Naive B cell (primary cell): ENCODE measurements at regions not wholly inside any gene's neighbourhood (a gene's known extent, or its start where the extent isn't known, plus 50 kb on each side); places are given as distances from the start of the nearest gene placed in this dataset.
"Not testable (repeated sequence)": the region's sequence is repeated elsewhere in the genome, so short reads cannot be mapped to it uniquely, and the experiment has no call there.

Source experiments
- ATAC-seq, 2 donors: fragments of 150-1000 bp; cut with Tn5 transposase; 2 replicates each; pipeline ENCODE4 v1.10.0; 2021; ENCODE audit warnings: low read depth in 2 of 2, mild to moderate bottlenecking in 2 of 2, moderate library complexity in 2 of 2
- DNase-seq: peaks from one replicate; pipeline ENCODE4 v3.0.0; 2022
- H3K27ac Mint-ChIP-seq, 6 donors: one replicate each; pipeline ENCODE4 v1.8.0; 2020 to 2022; ENCODE audit warnings: mild to moderate bottlenecking in 6 of 6, mixed read lengths in 6 of 6, moderate library complexity in 5 of 6, inconsistent platforms in 2 of 6
- H3K27me3 Mint-ChIP-seq, 3 donors: one replicate each; pipeline ENCODE4 v1.8.0; 2021 to 2022; ENCODE audit warnings: mixed read lengths in 3 of 3, mild to moderate bottlenecking in 1 of 3
- H3K36me3 Mint-ChIP-seq, 2 donors: one replicate each; pipeline ENCODE4 v1.8.0; 2020 to 2022; ENCODE audit warnings: mixed read lengths in 2 of 2, inconsistent platforms in 1 of 2, mild to moderate bottlenecking in 1 of 2
- H3K4me1 Mint-ChIP-seq, 3 donors: one replicate each; pipeline ENCODE4 v1.8.0; 2020 to 2022; ENCODE audit warnings: mixed read lengths in 3 of 3, inconsistent platforms in 1 of 3, mild to moderate bottlenecking in 1 of 3, moderate library complexity in 1 of 3
- H3K4me3 Mint-ChIP-seq, 8 donors: one replicate each; pipeline ENCODE4 v1.8.0; 2020 to 2022; ENCODE audit warnings: mild to moderate bottlenecking in 8 of 8, mixed read lengths in 8 of 8, moderate library complexity in 8 of 8, inconsistent platforms in 2 of 8
- H3K9me3 Mint-ChIP-seq, 7 donors: one replicate each; pipeline ENCODE4 v1.8.0; 2020 to 2022; ENCODE audit warnings: mixed read lengths in 7 of 7, mild to moderate bottlenecking in 5 of 7, inconsistent platforms in 2 of 7, moderate library complexity in 1 of 7

- Mint-ChIP-seq H3K4me1 (no peaks in the 10 kb centered on the region), H3K4me3 (no peak overlapping the region), H3K36me3 (no peaks in the 10 kb centered on the region), H3K27ac (no peak overlapping the region), H3K27me3 (no peaks in the 10 kb centered on the region), H3K9me3 (peaks cover 0 to 18% (median 8%) of the 10 kb centered on the region in 7 donors)
- ATAC-seq = no peak
- no peak for DNase-seq
Measured at GRCh38 chr4:18441676-18442075, 420.1 kb upstream of the LCORL start.

GRCh38 chr4:18441203-18441590, 419.6 kb upstream of the LCORL start:
- H3K9me3 Mint-ChIP-seq = peaks cover 0 to 18% (median 8%) of the 10 kb centered on the region in 7 donors
- ATAC-seq = no peak
- H3K36me3 Mint-ChIP-seq = no peaks in the 10 kb centered on the region
- H3K27ac Mint-ChIP-seq = no peak overlapping the region
- H3K4me3 Mint-ChIP-seq = no peak overlapping the region
- H3K27me3 Mint-ChIP-seq = no peaks in the 10 kb centered on the region
- DNase-seq = no peak
- H3K4me1 Mint-ChIP-seq = no peaks in the 10 kb centered on the region

GRCh38 chr4:18440527-18441202, 419.1 kb upstream of the LCORL start:
- Mint-ChIP-seq H3K36me3 (no peaks in the 10 kb centered on the region), H3K9me3 (peaks cover 0 to 17% (median 8%) of the 10 kb centered on the region in 7 donors), H3K27me3 (no peaks in the 10 kb centered on the region), H3K4me1 (no peaks in the 10 kb centered on the region), H3K27ac (no peak overlapping the region), H3K4me3 (no peak overlapping the region)
- DNase-seq (no peak), ATAC-seq (no peak)

GRCh38 chr4:18439311-18439710, 417.8 kb upstream of the LCORL start:
- DNase-seq (no peak), ATAC-seq (no peak)
- Mint-ChIP-seq H3K4me1 (no peaks in the 10 kb centered on the region), H3K36me3 (no peaks in the 10 kb centered on the region), H3K9me3 (peaks cover 0 to 10% (median 4%) of the 10 kb centered on the region in 7 donors), H3K27ac (no peak overlapping the region), H3K4me3 (no peak overlapping the region), H3K27me3 (no peaks in the 10 kb centered on the region)

GRCh38 chr4:18435781-18436180, 414.2 kb upstream of the LCORL start:
- H3K9me3 Mint-ChIP-seq = peaks cover 0 to 6% (median 0%) of the 10 kb centered on the region in 7 donors
- no peak for ATAC-seq

GRCh38 chr4:18422685-18423084, 401.1 kb upstream of the LCORL start:
- no peaks in the 10 kb centered on the region for H3K36me3 Mint-ChIP-seq
- peaks cover 0 to 13% (median 2%) of the 10 kb centered on the region in 7 donors for H3K9me3 Mint-ChIP-seq
- H3K27ac Mint-ChIP-seq = no peak overlapping the region
- H3K27me3 Mint-ChIP-seq = no peaks in the 10 kb centered on the region
- ATAC-seq = no peak
- H3K4me3 Mint-ChIP-seq = no peak overlapping the region
- no peak for DNase-seq
- no peaks in the 10 kb centered on the region for H3K4me1 Mint-ChIP-seq

More at GRCh38 chr4:18435781-18436180, 414.2 kb upstream of the LCORL start:
- Mint-ChIP-seq H3K27ac (no peak overlapping the region), H3K4me3 (no peak overlapping the region), H3K4me1 (no peaks in the 10 kb centered on the region), H3K36me3 (no peaks in the 10 kb centered on the region), H3K27me3 (no peaks in the 10 kb centered on the region)
- no peak for DNase-seq

GRCh38 chr4:18421519-18421918, 400.0 kb upstream of the LCORL start:
- no peaks in the 10 kb centered on the region for H3K4me1 Mint-ChIP-seq
- DNase-seq (no peak), ATAC-seq (no peak)
- H3K27me3 Mint-ChIP-seq = no peaks in the 10 kb centered on the region
- H3K9me3 Mint-ChIP-seq = peaks cover 0 to 16% (median 5%) of the 10 kb centered on the region in 7 donors
- H3K27ac Mint-ChIP-seq = no peak overlapping the region
- H3K4me3 Mint-ChIP-seq = no peak overlapping the region
- no peaks in the 10 kb centered on the region for H3K36me3 Mint-ChIP-seq

GRCh38 chr4:18419780-18420179, 398.2 kb upstream of the LCORL start:
- ATAC-seq (no peak), DNase-seq (no peak)
- Mint-ChIP-seq H3K9me3 (peaks cover 0 to 11% (median 5%) of the 10 kb centered on the region in 7 donors), H3K27ac (no peak overlapping the region), H3K4me1 (no peaks in the 10 kb centered on the region), H3K27me3 (no peaks in the 10 kb centered on the region), H3K4me3 (no peak overlapping the region), H3K36me3 (no peaks in the 10 kb centered on the region)

GRCh38 chr4:18418195-18418898, 396.8 kb upstream of the LCORL start:
- not testable (repeated sequence) for H3K4me1 Mint-ChIP-seq, H3K9me3 Mint-ChIP-seq, H3K36me3 Mint-ChIP-seq, DNase-seq, H3K27me3 Mint-ChIP-seq, H3K4me3 Mint-ChIP-seq, ATAC-seq, H3K27ac Mint-ChIP-seq

GRCh38 chr4:18417651-18418050, 396.1 kb upstream of the LCORL start:
- H3K9me3 Mint-ChIP-seq, H3K27me3 Mint-ChIP-seq, ATAC-seq, H3K4me1 Mint-ChIP-seq, H3K4me3 Mint-ChIP-seq, H3K36me3 Mint-ChIP-seq, H3K27ac Mint-ChIP-seq, DNase-seq: not testable (repeated sequence)

- Mint-ChIP-seq H3K27me3 (peaks cover 0 to 4% (median 0%) of the 10 kb centered on the region in 3 donors), H3K4me1 (no peaks in the 10 kb centered on the region), H3K27ac (no peak overlapping the region), H3K36me3 (no peaks in the 10 kb centered on the region), H3K4me3 (no peak overlapping the region), H3K9me3 (peaks cover 0 to 2% (median 0%) of the 10 kb centered on the region in 7 donors)
- ATAC-seq = no peak
- no peak for DNase-seq
Measured at GRCh38 chr4:18406264-18406663, 384.7 kb upstream of the LCORL start.

GRCh38 chr4:18405054-18405453, 383.5 kb upstream of the LCORL start:
- no peak for ATAC-seq
- Mint-ChIP-seq H3K36me3 (no peaks in the 10 kb centered on the region), H3K27me3 (peaks cover 0 to 8% (median 0%) of the 10 kb centered on the region in 3 donors), H3K9me3 (peaks cover 0 to 2% (median 0%) of the 10 kb centered on the region in 7 donors), H3K4me3 (no peak overlapping the region), H3K4me1 (no peaks in the 10 kb centered on the region), H3K27ac (no peak overlapping the region)
- no peak for DNase-seq

GRCh38 chr4:18404642-18405041, 383.1 kb upstream of the LCORL start:
- DNase-seq = no peak

GRCh38 chr4:18403327-18403726, 381.8 kb upstream of the LCORL start:
- ATAC-seq = no peak
- Mint-ChIP-seq H3K27ac (no peak overlapping the region), H3K4me3 (no peak overlapping the region), H3K9me3 (peaks cover 0 to 2% (median 0%) of the 10 kb centered on the region in 7 donors), H3K36me3 (no peaks in the 10 kb centered on the region), H3K4me1 (no peaks in the 10 kb centered on the region), H3K27me3 (peaks cover 0 to 8% (median 0%) of the 10 kb centered on the region in 3 donors)
- DNase-seq = no peak

More at GRCh38 chr4:18404642-18405041, 383.1 kb upstream of the LCORL start:
- Mint-ChIP-seq H3K27ac (no peak overlapping the region), H3K36me3 (no peaks in the 10 kb centered on the region), H3K4me3 (peak overlapping the region in 1 of 8 donors; percentile 45), H3K4me1 (no peaks in the 10 kb centered on the region), H3K9me3 (peaks cover 0 to 2% (median 0%) of the 10 kb centered on the region in 7 donors), H3K27me3 (peaks cover 0 to 8% (median 0%) of the 10 kb centered on the region in 3 donors)
- ATAC-seq = no peak
